Activated naive CD8-positive, alpha-beta T cell (primary cell): ENCODE measurements at regions not wholly inside any gene's neighbourhood (a gene's known extent, or its start where the extent isn't known, plus 50 kb on each side); places are given as distances from the start of the nearest gene placed in this dataset.

ENCODE experiments used
- H3K27ac Mint-ChIP-seq: one replicate; pipeline ENCODE4 v1.8.0; 2021; ENCODE audit warnings: mixed read lengths
- H3K27me3 Mint-ChIP-seq: one replicate; pipeline ENCODE4 v1.8.0; 2021; ENCODE audit warnings: mixed read lengths
- H3K36me3 Mint-ChIP-seq: one replicate; pipeline ENCODE4 v1.8.0; 2021; ENCODE audit warnings: mixed read lengths
- H3K4me1 Mint-ChIP-seq: one replicate; pipeline ENCODE4 v1.8.0; 2021; ENCODE audit warnings: low read depth, mixed read lengths
- H3K4me3 Mint-ChIP-seq: one replicate; pipeline ENCODE4 v1.8.0; 2021; ENCODE audit warnings: mild to moderate bottlenecking, mixed read lengths
- H3K9me3 Mint-ChIP-seq: one replicate; pipeline ENCODE4 v1.8.0; 2021; ENCODE audit warnings: low read depth, mixed read lengths

GRCh38 chr6:165972139-165972802 lies 195.4 kb downstream of the TBXT start:
- Mint-ChIP-seq H3K36me3 (no peaks in the 10 kb centered on the region), H3K9me3 (no peaks in the 10 kb centered on the region), H3K27ac (no peak overlapping the region), H3K4me3 (no peak overlapping the region), H3K4me1 (no peaks in the 10 kb centered on the region), H3K27me3 (peaks cover 3% of the 10 kb centered on the region)

DNA sequence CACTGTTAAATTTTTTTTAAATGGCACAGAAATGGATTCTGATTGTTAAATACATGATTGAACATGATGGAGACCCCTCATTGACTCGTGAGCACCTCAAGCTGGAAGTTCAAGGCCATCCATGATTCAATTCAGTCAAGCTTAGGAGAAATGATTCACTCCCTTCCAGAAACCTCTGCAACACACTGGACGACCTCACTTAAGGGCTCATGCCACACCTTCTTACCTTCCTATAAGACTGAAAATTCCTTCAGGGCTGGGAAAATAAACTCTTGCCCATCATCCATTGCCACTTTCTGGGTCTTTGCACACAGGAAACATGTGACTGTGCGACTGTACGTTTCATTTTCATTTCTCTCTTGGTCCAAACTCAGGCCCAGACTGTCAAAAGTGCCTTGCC lies 196.4 kb downstream of the TBXT start:
- Mint-ChIP-seq H3K4me1 (no peaks in the 10 kb centered on the region), H3K27me3 (peaks cover 3% of the 10 kb centered on the region), H3K27ac (no peak overlapping the region), H3K9me3 (no peaks in the 10 kb centered on the region), H3K4me3 (no peak overlapping the region), H3K36me3 (no peaks in the 10 kb centered on the region)

DNA sequence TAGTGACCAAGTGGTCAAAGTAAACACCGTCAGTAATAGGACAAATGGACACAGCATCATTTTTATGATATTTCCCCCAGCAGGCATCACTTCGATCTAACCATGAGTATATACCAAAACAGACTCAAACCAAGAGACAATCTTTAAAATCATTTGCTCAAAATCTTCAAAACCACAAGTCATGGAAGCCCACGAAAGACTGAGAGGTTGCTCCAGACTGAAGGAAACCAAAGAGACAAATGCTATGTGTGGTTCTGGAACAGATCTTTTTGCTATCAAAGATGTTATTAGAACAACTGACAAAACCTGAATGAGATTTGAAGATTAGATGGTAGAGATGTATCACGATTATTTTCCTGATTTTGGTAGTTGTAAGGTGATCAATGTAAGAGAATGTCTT lies 197.7 kb downstream of the TBXT start:
- H3K9me3 Mint-ChIP-seq: no peaks in the 10 kb centered on the region
- H3K4me1 Mint-ChIP-seq: no peaks in the 10 kb centered on the region
- peaks cover 3% of the 10 kb centered on the region for H3K27me3 Mint-ChIP-seq
- H3K36me3 Mint-ChIP-seq: no peaks in the 10 kb centered on the region
- H3K27ac Mint-ChIP-seq: no peak overlapping the region
- H3K4me3 Mint-ChIP-seq: no peak overlapping the region

DNA sequence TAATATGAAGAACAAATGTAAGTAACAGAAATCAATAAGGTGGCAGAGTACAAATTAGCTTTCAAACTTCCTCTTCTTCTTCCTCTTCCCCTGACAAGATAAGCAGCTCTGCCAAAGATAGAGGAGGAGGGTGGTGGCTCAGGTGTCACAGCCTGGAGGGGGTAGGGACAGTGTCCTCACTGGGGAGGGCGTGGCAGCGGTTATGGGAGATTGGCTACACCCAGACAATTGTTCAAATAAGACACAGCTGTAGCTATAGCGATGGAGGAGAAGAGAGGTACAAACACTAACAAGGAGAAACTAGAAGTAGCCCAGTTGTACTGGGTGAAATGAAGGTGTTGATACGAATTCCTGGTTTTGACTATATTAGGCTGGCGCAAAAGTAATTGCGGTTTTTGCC lies 198.5 kb downstream of the TBXT start:
- Mint-ChIP-seq H3K4me1 (no peaks in the 10 kb centered on the region), H3K36me3 (no peaks in the 10 kb centered on the region), H3K9me3 (no peaks in the 10 kb centered on the region), H3K27me3 (peaks cover 5% of the 10 kb centered on the region), H3K27ac (no peak overlapping the region), H3K4me3 (no peak overlapping the region)

DNA sequence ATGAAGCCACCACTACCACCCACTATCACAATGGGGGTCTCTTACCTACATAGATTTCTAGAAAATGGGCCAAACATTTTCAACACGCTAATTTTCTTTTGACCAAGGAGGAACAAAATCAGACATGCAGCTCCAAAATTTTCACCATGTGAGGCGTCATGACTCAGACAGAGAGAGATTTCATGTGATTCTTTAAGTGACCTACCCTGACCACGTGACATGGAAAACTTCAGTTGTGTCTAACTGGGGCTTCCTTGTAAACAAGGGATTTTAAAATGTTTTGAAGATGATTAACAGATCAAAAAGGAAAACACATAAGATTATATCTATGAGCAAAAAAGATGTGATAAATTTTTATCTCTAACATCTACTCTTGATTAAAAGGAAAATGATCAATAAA lies 199.2 kb downstream of the TBXT start:
- no peaks in the 10 kb centered on the region for H3K9me3 Mint-ChIP-seq
- H3K27ac Mint-ChIP-seq: no peak overlapping the region
- H3K4me3 Mint-ChIP-seq: no peak overlapping the region
- H3K36me3 Mint-ChIP-seq: no peaks in the 10 kb centered on the region
- peaks cover 7% of the 10 kb centered on the region for H3K27me3 Mint-ChIP-seq
- H3K4me1 Mint-ChIP-seq: no peaks in the 10 kb centered on the region

DNA sequence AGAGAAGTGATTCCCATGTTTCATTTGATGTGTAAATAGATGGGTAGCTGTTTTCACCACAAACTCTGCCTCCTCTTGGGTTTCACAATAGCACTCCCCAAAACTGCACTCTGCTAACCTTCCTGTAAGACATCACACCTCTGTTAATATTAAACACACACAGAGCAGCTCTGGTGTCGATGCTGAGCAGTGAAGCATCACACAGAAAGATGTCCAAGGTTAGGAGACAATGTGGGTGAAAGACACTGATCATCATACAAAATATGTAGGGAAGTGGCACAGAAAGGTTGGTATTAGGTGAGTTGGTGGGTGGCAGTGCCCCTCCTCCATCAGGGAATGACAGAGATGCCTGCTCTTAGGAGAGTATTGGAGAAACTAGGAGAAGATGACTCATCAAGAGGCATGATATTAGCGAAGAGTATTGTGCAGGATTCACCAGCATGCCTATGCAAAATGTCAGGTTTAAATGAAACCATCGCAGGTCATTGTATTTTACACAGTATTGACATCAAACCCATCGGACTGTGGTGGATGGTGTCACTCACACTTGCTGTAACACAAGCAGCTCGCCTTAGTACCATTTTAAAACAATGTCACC lies 199.7 kb downstream of the TBXT start:
- Mint-ChIP-seq H3K4me3 (no peak overlapping the region), H3K9me3 (no peaks in the 10 kb centered on the region), H3K36me3 (no peaks in the 10 kb centered on the region), H3K27me3 (peaks cover 7% of the 10 kb centered on the region), H3K4me1 (no peaks in the 10 kb centered on the region), H3K27ac (no peak overlapping the region)

DNA sequence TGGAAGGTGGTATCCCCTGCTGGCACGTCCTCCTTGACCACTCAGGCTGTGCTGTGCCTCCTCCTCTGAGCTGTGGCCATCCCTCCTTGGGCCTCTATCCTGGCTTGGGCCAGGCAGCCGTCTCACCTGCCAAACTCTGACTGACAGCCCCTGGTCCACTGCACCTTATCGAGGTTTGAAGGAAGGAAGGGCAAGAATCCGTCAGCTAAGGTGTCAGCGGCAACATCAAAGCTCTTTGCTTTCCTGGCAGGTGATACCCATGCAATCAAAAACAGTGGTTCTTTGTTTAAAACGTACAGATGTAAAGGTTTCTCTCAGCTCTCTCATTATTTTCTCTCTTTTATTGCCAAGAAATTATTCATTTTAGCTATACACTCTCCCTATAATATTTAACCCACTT lies 203.9 kb downstream of the TBXT start:
- no peaks in the 10 kb centered on the region for H3K36me3 Mint-ChIP-seq
- H3K4me1 Mint-ChIP-seq: no peaks in the 10 kb centered on the region
- peaks cover 4% of the 10 kb centered on the region for H3K27me3 Mint-ChIP-seq
- no peak overlapping the region for H3K27ac Mint-ChIP-seq
- H3K9me3 Mint-ChIP-seq: no peaks in the 10 kb centered on the region
- no peak overlapping the region for H3K4me3 Mint-ChIP-seq

DNA sequence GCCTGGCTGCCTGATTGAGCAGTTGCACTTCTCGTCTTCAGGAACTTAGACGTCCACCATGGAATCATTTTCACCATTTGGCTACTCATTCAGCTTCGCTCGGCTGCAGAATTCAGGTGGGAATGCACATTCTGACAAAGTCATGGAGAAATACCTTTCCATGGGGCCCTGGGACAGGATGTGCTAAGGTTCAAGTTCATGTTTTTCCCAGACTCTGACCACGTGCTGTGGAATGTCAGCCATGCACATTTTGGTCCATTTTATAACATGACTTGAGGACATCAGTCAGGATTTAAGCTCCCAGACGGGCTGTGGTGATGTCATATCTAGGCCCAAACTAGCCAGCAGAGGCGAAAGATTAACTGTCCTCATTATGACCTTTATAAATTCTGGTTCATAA lies 205.3 kb downstream of the TBXT start:
- Mint-ChIP-seq H3K36me3 (no peaks in the 10 kb centered on the region), H3K4me1 (no peaks in the 10 kb centered on the region)

DNA sequence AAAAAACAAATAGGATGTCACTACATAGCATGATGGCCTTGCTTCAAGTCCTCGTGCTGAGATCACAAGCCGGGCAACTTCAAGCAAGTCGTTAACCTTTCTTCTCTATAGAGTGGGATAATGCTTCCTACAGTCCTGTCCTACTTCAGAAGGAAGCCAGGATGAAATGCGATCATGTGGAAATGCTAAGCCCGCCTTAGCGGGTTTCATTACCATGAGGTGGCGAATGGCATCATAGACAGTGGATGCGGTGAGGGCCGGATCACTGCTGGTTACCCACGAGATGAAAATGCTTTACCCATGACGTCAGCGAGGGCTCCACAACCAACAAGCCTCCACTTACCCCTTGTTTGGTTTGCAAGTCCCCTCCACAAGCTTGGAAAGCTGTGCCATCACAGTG lies 206.4 kb downstream of the TBXT start:
- no peaks in the 10 kb centered on the region for H3K4me1 Mint-ChIP-seq
- H3K9me3 Mint-ChIP-seq: no peaks in the 10 kb centered on the region
- no peak overlapping the region for H3K4me3 Mint-ChIP-seq
- no peak overlapping the region for H3K27ac Mint-ChIP-seq
- H3K27me3 Mint-ChIP-seq: peaks cover 4% of the 10 kb centered on the region
- no peaks in the 10 kb centered on the region for H3K36me3 Mint-ChIP-seq

More for the DNA sequence above, 205.3 kb downstream of the TBXT start:
- Mint-ChIP-seq H3K4me3 (no peak overlapping the region), H3K9me3 (no peaks in the 10 kb centered on the region), H3K27me3 (peaks cover 4% of the 10 kb centered on the region), H3K27ac (no peak overlapping the region)

DNA sequence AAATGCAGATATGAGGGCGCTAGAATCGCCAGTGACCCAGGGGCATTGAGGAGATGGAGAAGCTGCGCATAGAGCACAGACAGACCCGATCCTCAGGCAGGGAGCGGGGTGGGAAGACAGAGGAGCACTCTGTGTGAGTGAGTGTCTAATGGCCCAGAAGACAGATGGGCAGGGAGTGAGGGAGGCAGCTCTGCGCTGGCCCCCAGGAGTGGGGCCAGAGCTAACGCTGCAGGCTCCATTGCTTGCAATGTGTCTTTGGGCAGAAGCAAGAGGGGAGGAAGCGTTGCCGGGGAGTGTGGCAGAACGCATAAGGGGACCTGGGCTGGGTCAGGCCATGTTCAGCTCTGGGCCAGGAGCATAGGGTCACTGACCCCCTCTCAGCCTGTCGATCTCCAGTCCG lies 207.0 kb downstream of the TBXT start:
- Mint-ChIP-seq H3K4me3 (no peak overlapping the region), H3K27ac (no peak overlapping the region), H3K36me3 (no peaks in the 10 kb centered on the region), H3K27me3 (peaks cover 4% of the 10 kb centered on the region), H3K9me3 (no peaks in the 10 kb centered on the region), H3K4me1 (no peaks in the 10 kb centered on the region)

DNA sequence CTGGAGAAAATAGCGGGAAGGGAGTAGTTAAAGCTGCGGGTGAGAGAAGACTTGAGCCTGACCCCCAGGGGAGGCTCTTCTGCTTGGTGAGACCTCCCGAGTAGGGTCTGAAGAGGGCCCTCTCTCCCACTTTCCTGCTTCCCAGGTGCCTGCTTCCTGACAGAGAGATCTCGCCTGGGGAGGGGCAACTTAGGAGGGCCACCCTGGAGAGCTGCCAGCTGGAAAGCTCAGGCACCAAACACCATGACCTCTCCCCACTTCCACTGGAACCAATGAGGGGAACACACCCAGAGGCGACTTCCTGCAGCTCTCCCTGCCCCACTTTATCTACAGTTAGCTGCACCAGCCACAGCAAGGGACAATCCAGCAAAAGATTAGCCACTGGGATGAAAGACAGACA lies 208.0 kb downstream of the TBXT start:
- H3K36me3 Mint-ChIP-seq: no peaks in the 10 kb centered on the region
- no peaks in the 10 kb centered on the region for H3K9me3 Mint-ChIP-seq
- no peaks in the 10 kb centered on the region for H3K4me1 Mint-ChIP-seq
- H3K27ac Mint-ChIP-seq: no peak overlapping the region
- H3K4me3 Mint-ChIP-seq: no peak overlapping the region
- peaks cover 4% of the 10 kb centered on the region for H3K27me3 Mint-ChIP-seq

DNA sequence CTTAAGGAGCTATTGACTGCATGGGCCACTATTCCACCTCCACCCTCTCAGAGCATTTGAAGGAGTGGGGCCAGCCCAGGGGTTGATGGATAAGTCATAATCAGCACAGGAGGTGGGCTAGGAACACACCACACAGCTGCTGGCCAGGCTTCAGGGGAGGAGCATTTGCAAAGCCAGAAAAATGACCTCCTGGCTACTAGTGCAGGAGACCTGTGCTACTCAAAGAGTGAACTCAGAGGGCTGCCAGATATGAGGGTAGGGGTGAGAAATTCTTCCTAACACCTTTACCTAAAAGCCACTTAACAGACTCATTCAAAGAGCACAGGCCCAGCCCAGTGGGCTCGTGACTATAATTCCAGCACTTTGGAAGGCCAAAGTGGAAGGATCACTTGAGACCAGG lies 210.8 kb downstream of the TBXT start:
- Mint-ChIP-seq H3K9me3 (no peaks in the 10 kb centered on the region), H3K4me3 (no peak overlapping the region), H3K27me3 (no peaks in the 10 kb centered on the region), H3K4me1 (no peaks in the 10 kb centered on the region), H3K36me3 (no peaks in the 10 kb centered on the region), H3K27ac (no peak overlapping the region)

- Mint-ChIP-seq H3K4me3 (no peak overlapping the region), H3K36me3 (no peaks in the 10 kb centered on the region), H3K27ac (no peak overlapping the region), H3K9me3 (no peaks in the 10 kb centered on the region), H3K27me3 (peaks cover 11% of the 10 kb centered on the region), H3K4me1 (no peaks in the 10 kb centered on the region)
These were observed 215.1 kb downstream of the TBXT start for GRCh38 chr6:165952514-165952913.

GRCh38 chr6:165950316-165950715 lies 217.3 kb downstream of the TBXT start:
- H3K9me3 Mint-ChIP-seq: no peaks in the 10 kb centered on the region
- no peak overlapping the region for H3K4me3 Mint-ChIP-seq
- H3K27me3 Mint-ChIP-seq: peaks cover 13% of the 10 kb centered on the region
- H3K4me1 Mint-ChIP-seq: no peaks in the 10 kb centered on the region
- H3K27ac Mint-ChIP-seq: no peak overlapping the region
- no peaks in the 10 kb centered on the region for H3K36me3 Mint-ChIP-seq

DNA sequence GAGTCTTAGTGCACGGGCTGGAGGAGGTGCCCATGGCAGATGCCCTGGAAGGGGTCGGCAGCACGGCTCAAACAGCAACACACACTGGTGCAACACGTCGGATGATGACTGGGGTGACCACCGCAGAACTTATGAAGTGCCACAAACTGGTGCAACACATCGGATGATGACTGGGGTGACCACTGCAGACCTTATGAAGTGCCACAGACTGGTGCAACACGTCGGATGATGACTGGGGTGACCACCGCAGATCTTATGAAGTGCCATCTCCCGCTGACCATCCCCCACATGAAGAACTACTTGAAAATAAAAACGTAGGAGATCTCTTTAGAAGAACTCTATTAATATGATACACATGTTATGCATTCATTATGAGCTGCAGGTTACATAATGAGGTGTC lies 218.3 kb downstream of the TBXT start:
- Mint-ChIP-seq H3K4me3 (no peak overlapping the region), H3K4me1 (no peaks in the 10 kb centered on the region), H3K36me3 (no peaks in the 10 kb centered on the region), H3K9me3 (no peaks in the 10 kb centered on the region), H3K27me3 (peaks cover 13% of the 10 kb centered on the region), H3K27ac (no peak overlapping the region)

DNA sequence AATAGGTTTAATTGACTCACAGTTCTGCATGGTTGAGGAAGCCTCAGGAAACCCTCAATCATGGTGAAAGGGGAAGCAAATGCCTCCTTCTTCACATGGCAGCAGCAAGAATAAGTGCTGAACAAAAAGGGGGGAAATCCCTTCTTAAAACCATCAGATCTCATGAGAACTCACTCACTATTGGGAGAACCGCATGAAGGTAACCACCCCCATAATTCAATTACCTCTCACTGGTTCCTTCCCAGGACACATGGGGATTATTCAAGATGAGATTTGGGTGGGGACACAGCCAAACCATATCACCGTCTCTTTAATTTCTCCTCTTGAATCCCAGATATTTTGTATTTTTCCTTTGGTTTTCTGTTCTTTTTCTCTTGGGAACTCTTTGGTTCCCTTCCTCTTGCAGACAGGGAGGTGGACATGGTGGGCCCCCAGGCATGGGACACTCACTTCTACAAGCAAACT lies 223.6 kb downstream of the TBXT start:
- no peaks in the 10 kb centered on the region for H3K36me3 Mint-ChIP-seq
- no peak overlapping the region for H3K27ac Mint-ChIP-seq
- H3K9me3 Mint-ChIP-seq: peaks cover 4% of the 10 kb centered on the region
- no peaks in the 10 kb centered on the region for H3K4me1 Mint-ChIP-seq
- H3K4me3 Mint-ChIP-seq: no peak overlapping the region
- H3K27me3 Mint-ChIP-seq: peaks cover 6% of the 10 kb centered on the region
